ENCODE measurements at regions not wholly inside any gene's neighbourhood (a gene's known extent, or its start where the extent isn't known, plus 50 kb on each side); places are given as distances from the start of the nearest gene placed in this dataset.

DNA sequence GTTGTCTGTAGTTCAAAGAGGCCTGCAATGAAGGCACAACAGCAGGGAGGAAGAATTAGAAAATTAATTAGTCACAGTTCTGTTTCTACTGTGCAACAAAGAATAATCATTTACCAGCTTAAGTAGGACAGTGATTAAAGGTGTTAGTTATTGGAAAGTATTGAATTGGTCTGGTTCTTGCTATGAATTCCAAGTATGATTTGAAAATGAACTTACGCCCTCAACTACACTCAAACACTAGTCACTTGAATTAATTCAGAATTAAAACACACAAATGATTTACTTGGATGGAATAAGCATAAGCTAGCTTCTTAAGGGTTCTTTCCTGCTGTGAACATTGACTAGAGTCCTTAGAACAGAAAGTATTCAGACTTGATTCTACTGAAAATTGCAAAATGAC lies 69.9 kb upstream of the EXOC1L start:
- Histone ChIP-seq H3K9me3 (ENCODE audit: insufficient read depth, low read depth, low read length) (peaks cover 3% of the 10 kb centered on the region), H3K36me3 (ENCODE audit: insufficient read depth, low read length) (no peaks in the 10 kb centered on the region), H3K4me2 (ENCODE audit: low read length) (no peak overlapping the region), H3K27me3 (ENCODE audit: insufficient read depth, low read length) (peaks cover 2% of the 10 kb centered on the region), H3K79me2 (ENCODE audit: insufficient read depth, low read length) (no peaks in the 10 kb centered on the region), H3K4me1 (ENCODE audit: insufficient read depth, low read length) (no peaks in the 10 kb centered on the region), H3K27ac (ENCODE audit: low read depth, low read length) (no peak overlapping the region), H4K20me1 (ENCODE audit: insufficient read depth, low read length) (no peaks in the 10 kb centered on the region), H3K4me3 (ENCODE audit: insufficient read depth, low read depth, low read length) (no peak overlapping the region), H2AFZ (ENCODE audit: low read depth, low read length) (no peak overlapping the region), H3K9ac (ENCODE audit: low read length) (no peak overlapping the region)
- H3K27ac Mint-ChIP-seq (ENCODE audit: unreplicated experiment): no peak overlapping the region
- H3K27me3 Mint-ChIP-seq (ENCODE audit: low read depth, unreplicated experiment): peaks cover 5% of the 10 kb centered on the region
- peaks cover 7% of the 10 kb centered on the region for H3K9me3 Mint-ChIP-seq (ENCODE audit: unreplicated experiment)
- no peak for DNase-seq (ENCODE audit: low read depth)
- FAIRE-seq: no peak
- H3K4me1 Mint-ChIP-seq (ENCODE audit: low read depth, unreplicated experiment): no peaks in the 10 kb centered on the region
- H3K4me3 Mint-ChIP-seq (ENCODE audit: unreplicated experiment): no peak overlapping the region
- TF ChIP-seq, protein P1, sequence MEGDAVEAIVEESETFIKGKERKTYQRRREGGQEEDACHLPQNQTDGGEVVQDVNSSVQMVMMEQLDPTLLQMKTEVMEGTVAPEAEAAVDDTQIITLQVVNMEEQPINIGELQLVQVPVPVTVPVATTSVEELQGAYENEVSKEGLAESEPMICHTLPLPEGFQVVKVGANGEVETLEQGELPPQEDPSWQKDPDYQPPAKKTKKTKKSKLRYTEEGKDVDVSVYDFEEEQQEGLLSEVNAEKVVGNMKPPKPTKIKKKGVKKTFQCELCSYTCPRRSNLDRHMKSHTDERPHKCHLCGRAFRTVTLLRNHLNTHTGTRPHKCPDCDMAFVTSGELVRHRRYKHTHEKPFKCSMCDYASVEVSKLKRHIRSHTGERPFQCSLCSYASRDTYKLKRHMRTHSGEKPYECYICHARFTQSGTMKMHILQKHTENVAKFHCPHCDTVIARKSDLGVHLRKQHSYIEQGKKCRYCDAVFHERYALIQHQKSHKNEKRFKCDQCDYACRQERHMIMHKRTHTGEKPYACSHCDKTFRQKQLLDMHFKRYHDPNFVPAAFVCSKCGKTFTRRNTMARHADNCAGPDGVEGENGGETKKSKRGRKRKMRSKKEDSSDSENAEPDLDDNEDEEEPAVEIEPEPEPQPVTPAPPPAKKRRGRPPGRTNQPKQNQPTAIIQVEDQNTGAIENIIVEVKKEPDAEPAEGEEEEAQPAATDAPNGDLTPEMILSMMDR (IDR thresholded peaks at IDR 0.05; ENCODE audit: insufficient read depth, low read depth, low read length): no peak
- no peak for TF ChIP-seq EZH2 (IDR thresholded peaks at IDR 0.05; ENCODE audit: insufficient read depth, low read length)
- no peaks in the 10 kb centered on the region for H3K36me3 Mint-ChIP-seq (ENCODE audit: low read depth, unreplicated experiment)

DNA sequence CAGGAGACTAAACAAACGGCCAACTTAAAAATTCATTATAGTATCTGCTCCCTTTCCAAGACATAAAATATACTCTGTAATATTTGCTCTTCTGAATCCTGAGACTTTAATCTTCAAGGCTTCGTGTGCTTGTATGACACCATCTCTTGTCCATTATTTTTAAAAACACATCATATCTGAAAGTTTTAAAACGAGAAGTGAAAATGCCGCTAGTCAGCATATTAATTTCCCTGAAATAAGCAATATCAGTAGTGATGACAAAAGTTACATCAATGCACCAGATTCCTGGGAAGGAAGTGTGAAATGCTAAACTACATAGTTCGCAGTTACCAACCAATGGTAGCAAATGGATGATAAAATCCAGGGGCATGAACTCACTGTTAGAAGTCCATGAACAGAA lies 66.8 kb upstream of the EXOC1L start:
- Mint-ChIP-seq H3K4me1 (ENCODE audit: low read depth, unreplicated experiment) (no peaks in the 10 kb centered on the region), H3K36me3 (ENCODE audit: low read depth, unreplicated experiment) (no peaks in the 10 kb centered on the region), H3K27ac (ENCODE audit: unreplicated experiment) (no peak overlapping the region), H3K4me3 (ENCODE audit: unreplicated experiment) (no peak overlapping the region), H3K27me3 (ENCODE audit: low read depth, unreplicated experiment) (peaks cover under 1% of the 10 kb centered on the region), H3K9me3 (ENCODE audit: unreplicated experiment) (peaks cover 2% of the 10 kb centered on the region)
- Histone ChIP-seq H3K79me2 (ENCODE audit: insufficient read depth, low read length) (no peaks in the 10 kb centered on the region), H3K4me1 (ENCODE audit: insufficient read depth, low read length) (no peaks in the 10 kb centered on the region), H3K9ac (ENCODE audit: low read length) (no peak overlapping the region), H3K4me2 (ENCODE audit: low read length) (no peak overlapping the region), H3K27me3 (ENCODE audit: insufficient read depth, low read length) (no peaks in the 10 kb centered on the region), H2AFZ (ENCODE audit: low read depth, low read length) (no peak overlapping the region), H3K36me3 (ENCODE audit: insufficient read depth, low read length) (no peaks in the 10 kb centered on the region), H3K9me3 (ENCODE audit: insufficient read depth, low read depth, low read length) (no peaks in the 10 kb centered on the region), H3K4me3 (ENCODE audit: insufficient read depth, low read depth, low read length) (no peak overlapping the region), H4K20me1 (ENCODE audit: insufficient read depth, low read length) (no peaks in the 10 kb centered on the region), H3K27ac (ENCODE audit: low read depth, low read length) (no peak overlapping the region)
- DNase-seq (ENCODE audit: low read depth): no peak
- no peak for TF ChIP-seq EZH2 (IDR thresholded peaks at IDR 0.05; ENCODE audit: insufficient read depth, low read length)
- TF ChIP-seq, protein P1 (IDR thresholded peaks at IDR 0.05; ENCODE audit: insufficient read depth, low read depth, low read length): no peak
- no peak for FAIRE-seq

DNA sequence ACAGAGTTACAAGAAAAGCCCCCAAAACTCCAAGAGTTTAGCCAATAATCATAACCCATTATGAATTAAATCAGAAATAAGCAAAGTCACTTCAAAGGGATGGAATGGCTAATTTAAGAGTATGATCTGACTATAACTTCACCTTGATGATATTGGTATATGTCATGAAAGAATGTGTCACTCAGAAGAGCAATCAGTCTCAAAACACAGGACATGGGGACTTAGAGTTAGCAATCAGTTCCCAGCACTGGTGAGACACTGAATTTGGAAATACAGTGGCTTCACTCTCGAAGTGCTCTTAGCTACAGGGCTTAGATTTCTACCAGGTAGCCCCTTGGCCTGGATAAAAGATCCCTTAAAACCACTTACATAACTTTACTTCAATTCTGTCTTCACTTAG lies 65.7 kb upstream of the EXOC1L start:
- Histone ChIP-seq H4K20me1 (ENCODE audit: insufficient read depth, low read length) (no peaks in the 10 kb centered on the region), H3K27ac (ENCODE audit: low read depth, low read length) (no peak overlapping the region), H3K9ac (ENCODE audit: low read length) (no peak overlapping the region), H3K27me3 (ENCODE audit: insufficient read depth, low read length) (no peaks in the 10 kb centered on the region), H3K9me3 (ENCODE audit: insufficient read depth, low read depth, low read length) (no peaks in the 10 kb centered on the region), H2AFZ (ENCODE audit: low read depth, low read length) (no peak overlapping the region), H3K4me2 (ENCODE audit: low read length) (no peak overlapping the region), H3K4me3 (ENCODE audit: insufficient read depth, low read depth, low read length) (no peak overlapping the region), H3K36me3 (ENCODE audit: insufficient read depth, low read length) (no peaks in the 10 kb centered on the region), H3K79me2 (ENCODE audit: insufficient read depth, low read length) (no peaks in the 10 kb centered on the region), H3K4me1 (ENCODE audit: insufficient read depth, low read length) (no peaks in the 10 kb centered on the region)
- H3K36me3 Mint-ChIP-seq (ENCODE audit: low read depth, unreplicated experiment): no peaks in the 10 kb centered on the region
- no peak overlapping the region for H3K4me3 Mint-ChIP-seq (ENCODE audit: unreplicated experiment)
- H3K9me3 Mint-ChIP-seq (ENCODE audit: unreplicated experiment): peaks cover 2% of the 10 kb centered on the region
- H3K27ac Mint-ChIP-seq (ENCODE audit: unreplicated experiment): no peak overlapping the region
- TF ChIP-seq, protein P1 (IDR thresholded peaks at IDR 0.05; ENCODE audit: insufficient read depth, low read depth, low read length): no peak
- TF ChIP-seq EZH2 (IDR thresholded peaks at IDR 0.05; ENCODE audit: insufficient read depth, low read length): no peak
- DNase-seq (ENCODE audit: low read depth) (no peak), FAIRE-seq (no peak)
- H3K27me3 Mint-ChIP-seq (ENCODE audit: low read depth, unreplicated experiment): no peaks in the 10 kb centered on the region
- H3K4me1 Mint-ChIP-seq (ENCODE audit: low read depth, unreplicated experiment): peaks cover 2% of the 10 kb centered on the region
